ENCODE measurements at regions not wholly inside any gene's neighbourhood (a gene's known extent, or its start where the extent isn't known, plus 50 kb on each side); places are given as distances from the start of the nearest gene placed in this dataset.

GRCh38 chr3:167066977-167067786, 312.9 kb downstream of the ZBBX start:
- Histone ChIP-seq H3K9me1 (ENCODE audit: insufficient read depth, low read length) (no peaks in the 10 kb centered on the region), H3K18ac (ENCODE audit: low read depth, low read length) (no peak overlapping the region), H3K23ac (ENCODE audit: low read depth, low read length) (no peak overlapping the region), H2BK15ac (ENCODE audit: low read depth, low read length) (no peak overlapping the region), H3K4me2 (ENCODE audit: low read depth, low read length) (no peak overlapping the region), H3K27me3 (ENCODE audit: control insufficient read depth, insufficient read depth, low read length) (no peaks in the 10 kb centered on the region), H3K4me1 (ENCODE audit: control insufficient read depth, insufficient read depth, low read length) (no peaks in the 10 kb centered on the region), H3K36me3 (ENCODE audit: control insufficient read depth, insufficient read depth, low read length) (no peaks in the 10 kb centered on the region), H2BK20ac (ENCODE audit: low read depth, low read length) (no peak overlapping the region), H4K8ac (ENCODE audit: low read depth in 2 of 2, low read length in 2 of 2) (no peak overlapping the region), H3K56ac (ENCODE audit: extremely low read depth, insufficient read depth, low read length) (no peak overlapping the region), H2BK5ac (ENCODE audit: low read depth, low read length, poor library complexity, severe bottlenecking) (no peak overlapping the region), H2AK5ac (ENCODE audit: low read depth, low read length) (no peak overlapping the region), H3K79me1 (ENCODE audit: low read depth in 1 of 2, low read length in 2 of 2) (no peaks in the 10 kb centered on the region), H2BK120ac (ENCODE audit: low read depth, low read length) (no peak overlapping the region), H3K14ac (replicated peaks; ENCODE audit: low read depth, low read length) (no peak overlapping the region), H2AFZ (replicated peaks; ENCODE audit: low read length, poor library complexity) (no peak overlapping the region), H4K20me1 (ENCODE audit: insufficient read depth, low read length) (no peaks in the 10 kb centered on the region), H4K5ac (ENCODE audit: low read depth, low read length) (no peak overlapping the region), H3K27ac (ENCODE audit: insufficient read depth, low read length) (no peak overlapping the region), H3K9ac (ENCODE audit: low read depth, low read length) (no peak overlapping the region), H2AK9ac (replicated peaks; ENCODE audit: low read depth, low read length, poor library complexity) (no peak overlapping the region), H3K4ac (ENCODE audit: low read depth, low read length) (no peak overlapping the region), H3K4me3 (ENCODE audit: insufficient read depth, low read depth, low read length) (no peak overlapping the region), H3K9me3 (ENCODE audit: control insufficient read depth, insufficient read depth, low read length) (peaks cover 13% of the 10 kb centered on the region), H4K91ac (ENCODE audit: insufficient read depth, low read depth, low read length) (no peak overlapping the region)
- CTCF ChIA-PET: no interaction called here
- ATAC-seq (ENCODE audit: low read depth) (no peak), DNase-seq (no peak)
- dilution Hi-C loops (cut with HindIII; ENCODE audit: low sequenced_read_pairs, unreplicated experiment): no loop called here
- in situ Hi-C loops (cut with MboI; ENCODE audit: low sequenced_read_pairs): no loop called here
- TF ChIP-seq NFE2L2 (IDR thresholded peaks at IDR 0.05; ENCODE audit: low read depth, low read length) (no peak), RAD21 (IDR thresholded peaks at IDR 0.05; ENCODE audit: low read length) (no peak), RCOR1 (IDR thresholded peaks at IDR 0.05; ENCODE audit: insufficient replicate concordance, low read length) (no peak), ELK1 (IDR thresholded peaks at IDR 0.05; ENCODE audit: borderline replicate concordance, low read depth, low read length) (no peak), MAFK (IDR thresholded peaks at IDR 0.05; ENCODE audit: low read depth, low read length) (no peak), MAZ (IDR thresholded peaks at IDR 0.05; ENCODE audit: borderline replicate concordance, low read depth, low read length) (no peak), CEBPB (IDR thresholded peaks at IDR 0.05; ENCODE audit: low read depth, low read length) (no peak), FOS (IDR thresholded peaks at IDR 0.05; ENCODE audit: low read depth, low read length) (no peak), MXI1 (IDR thresholded peaks at IDR 0.05; ENCODE audit: borderline replicate concordance, low read depth, low read length) (no peak), SMC3 (IDR thresholded peaks at IDR 0.05; ENCODE audit: low read depth, low read length) (no peak), USF2 (IDR thresholded peaks at IDR 0.05; ENCODE audit: low read depth, low read length) (no peak), POLR2A (IDR thresholded peaks at IDR 0.05; ENCODE audit: low read depth, low read length) (no peak), CHD1 (IDR thresholded peaks at IDR 0.05; ENCODE audit: low read depth, low read length) (no peak), BHLHE40 (IDR thresholded peaks at IDR 0.05; ENCODE audit: low read depth, low read length) (no peak), RFX5 (IDR thresholded peaks at IDR 0.05; ENCODE audit: low read depth, low read length) (no peak)
- TF ChIP-seq, protein P1, sequence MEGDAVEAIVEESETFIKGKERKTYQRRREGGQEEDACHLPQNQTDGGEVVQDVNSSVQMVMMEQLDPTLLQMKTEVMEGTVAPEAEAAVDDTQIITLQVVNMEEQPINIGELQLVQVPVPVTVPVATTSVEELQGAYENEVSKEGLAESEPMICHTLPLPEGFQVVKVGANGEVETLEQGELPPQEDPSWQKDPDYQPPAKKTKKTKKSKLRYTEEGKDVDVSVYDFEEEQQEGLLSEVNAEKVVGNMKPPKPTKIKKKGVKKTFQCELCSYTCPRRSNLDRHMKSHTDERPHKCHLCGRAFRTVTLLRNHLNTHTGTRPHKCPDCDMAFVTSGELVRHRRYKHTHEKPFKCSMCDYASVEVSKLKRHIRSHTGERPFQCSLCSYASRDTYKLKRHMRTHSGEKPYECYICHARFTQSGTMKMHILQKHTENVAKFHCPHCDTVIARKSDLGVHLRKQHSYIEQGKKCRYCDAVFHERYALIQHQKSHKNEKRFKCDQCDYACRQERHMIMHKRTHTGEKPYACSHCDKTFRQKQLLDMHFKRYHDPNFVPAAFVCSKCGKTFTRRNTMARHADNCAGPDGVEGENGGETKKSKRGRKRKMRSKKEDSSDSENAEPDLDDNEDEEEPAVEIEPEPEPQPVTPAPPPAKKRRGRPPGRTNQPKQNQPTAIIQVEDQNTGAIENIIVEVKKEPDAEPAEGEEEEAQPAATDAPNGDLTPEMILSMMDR (conservative IDR thresholded peaks at IDR 0.05; ENCODE audit: low read depth, low read length): no peak
- intact Hi-C loops (cut with micrococcal nuclease): no loop called here
- WGBS, 2 experiments (ENCODE audit: extremely low coverage in 2 of 2, insufficient read length in 1 of 2): no CpG with 5 or more reads among the region's 5 CpGs
- POLR2A ChIA-PET (ENCODE audit: unreplicated experiment): no interaction called here
- BruUV-seq (replicated peaks): no TSS peak

Data from IMR-90 (cell line).